Lower leg skin (tissue), 3 donors: ENCODE measurements at regions not wholly inside any gene's neighbourhood (a gene's known extent, or its start where the extent isn't known, plus 50 kb on each side); places are given as distances from the start of the nearest gene placed in this dataset.

Experiments
- CTCF ChIP-seq, 3 donors: fragments of 450-650 bp; IDR thresholded peaks; one replicate each; pipeline ENCODE4 v1.5.1; 2016; ENCODE audit warnings: antibody characterized with exemption in 3 of 3, mild to moderate bottlenecking in 3 of 3, moderate library complexity in 2 of 3
- POLR2A ChIP-seq, 2 donors: fragments of 450-650 bp; IDR thresholded peaks; one replicate each; pipeline ENCODE4 v1.6.1; 2016 to 2017; ENCODE audit warnings: antibody characterized with exemption in 2 of 2, mild to moderate bottlenecking in 1 of 2, moderate library complexity in 1 of 2

DNA sequence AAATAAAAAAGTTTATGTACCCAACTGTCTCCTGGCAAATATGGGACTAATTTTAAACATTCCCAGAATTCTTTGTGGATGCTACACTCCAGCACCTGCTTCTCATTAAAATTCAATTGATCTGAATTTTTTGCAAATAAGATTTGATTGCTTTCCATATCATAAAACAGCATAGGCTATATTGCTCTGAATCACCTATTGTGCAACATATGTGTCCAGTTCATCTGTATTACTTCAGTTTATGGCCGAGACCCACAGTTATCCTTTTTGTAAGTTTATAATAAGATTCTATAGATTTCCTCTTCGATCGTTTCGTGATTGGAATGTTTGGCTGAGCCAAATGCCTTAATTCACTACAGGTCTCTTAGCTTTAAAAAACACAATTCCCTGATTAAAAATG, 351.1 kb downstream of the TFEC start:
- TF ChIP-seq CTCF (IDR thresholded peaks at IDR 0.05): no peak
- no peak for TF ChIP-seq POLR2A (IDR thresholded peaks at IDR 0.05)
